ENCODE measurements at regions not wholly inside any gene's neighbourhood (a gene's known extent, or its start where the extent isn't known, plus 50 kb on each side); places are given as distances from the start of the nearest gene placed in this dataset.

DNA sequence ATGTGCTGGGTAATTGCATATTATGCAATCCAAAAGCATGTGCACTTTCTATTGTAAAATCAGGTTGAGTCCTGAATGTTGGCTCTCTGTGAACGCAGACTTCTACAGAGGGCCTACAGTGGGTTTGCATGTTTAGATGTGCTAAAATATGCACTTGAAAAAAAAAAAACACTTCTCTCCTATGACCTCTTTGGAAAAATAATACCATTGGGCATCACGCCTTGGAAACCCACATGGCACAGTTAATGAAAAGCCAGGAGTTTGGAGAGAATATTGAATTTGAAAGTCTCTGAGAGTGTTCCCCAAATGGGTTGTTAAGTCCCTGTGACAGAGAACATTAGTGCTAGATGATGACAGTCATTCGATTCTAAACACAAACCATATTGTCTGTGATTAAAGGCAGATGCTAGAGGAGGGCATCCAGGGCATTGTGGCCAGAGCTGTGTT lies 710.4 kb upstream of the PIK3C3 start:
- no peak for FAIRE-seq
- Histone ChIP-seq H3K27me3 (replicated peaks in 1 of 4; ENCODE audit: control insufficient read depth in 3 of 4, extremely low read depth in 1 of 4, insufficient read depth in 3 of 4, low read length in 3 of 4) (no peaks in the 10 kb centered on the region), H3K14ac (ENCODE audit: insufficient read length) (no peak overlapping the region), H3K4me3 (ENCODE audit: extremely low read depth in 1 of 4, insufficient read depth in 2 of 4, low read depth in 3 of 4, low read length in 4 of 4) (no peak overlapping the region), H3K9me3 (ENCODE audit: insufficient read depth in 2 of 2, low read depth in 1 of 2, low read length in 1 of 2) (no peaks in the 10 kb centered on the region; a peak in 1 of 4 replicates), H3K27ac (ENCODE audit: low read depth, low read length) (no peak overlapping the region), H3K9ac (replicated peaks in 1 of 4; ENCODE audit: extremely low read depth in 1 of 4, low read depth in 3 of 4, low read length in 3 of 4) (no peak overlapping the region), H4K8ac (ENCODE audit: extremely low read depth, insufficient read depth, low read length) (no peak overlapping the region), H3K4me2 (ENCODE audit: insufficient read depth in 1 of 2, low read depth in 2 of 2, low read length in 2 of 2) (no peak overlapping the region), H2AFZ (ENCODE audit: low read length) (no peak overlapping the region), H3K79me2 (ENCODE audit: control insufficient read depth in 1 of 2, insufficient read depth in 2 of 2, low read length in 2 of 2) (no peaks in the 10 kb centered on the region), H3K4me1 (replicated peaks in 1 of 4; ENCODE audit: control insufficient read depth in 3 of 4, insufficient read depth in 4 of 4, low read length in 3 of 4) (no peaks in the 10 kb centered on the region), H3K36me3 (ENCODE audit: control insufficient read depth in 2 of 4, insufficient read depth in 4 of 4, low read length in 3 of 4) (no peaks in the 10 kb centered on the region), H2BK12ac (ENCODE audit: low read depth, low read length) (no peak overlapping the region), H3K23ac (ENCODE audit: insufficient read length) (no peak overlapping the region), H4K20me1 (replicated peaks in 1 of 2; ENCODE audit: control insufficient read depth in 1 of 2, insufficient read depth in 2 of 2, low read length in 2 of 2) (no peaks in the 10 kb centered on the region), H3K79me1 (ENCODE audit: low read depth, low read length) (no peaks in the 10 kb centered on the region), H2BK20ac (ENCODE audit: low read length) (no peak overlapping the region), H4K91ac (replicated peaks; ENCODE audit: insufficient read length, low read length) (no peak overlapping the region), H3K4ac (replicated peaks; ENCODE audit: insufficient read length, low read depth, low read length) (no peak overlapping the region), H4K5ac (ENCODE audit: insufficient read length, low read depth, low read length) (no peak overlapping the region), H3K18ac (ENCODE audit: extremely low read depth, low read length) (no peak overlapping the region), H2AK5ac (ENCODE audit: low read depth, low read length) (no peak overlapping the region), H3K56ac (replicated peaks; ENCODE audit: insufficient read length, low read depth, low read length) (no peak overlapping the region), H2BK15ac (ENCODE audit: low read length) (no peak overlapping the region), H3K23me2 (ENCODE audit: low read depth, low read length) (no peaks in the 10 kb centered on the region), H2BK120ac (replicated peaks; ENCODE audit: low read depth, low read length) (no peak overlapping the region), H2BK5ac (ENCODE audit: low read depth, low read length) (no peak overlapping the region)
- ChIA-PET POLR2A (ENCODE audit: partially characterized antibody) (no interaction called here), CTCF (ENCODE audit: partially characterized antibody) (no interaction called here)
- WGBS, 2 experiments (ENCODE audit: extremely low coverage in 1 of 2, insufficient coverage in 1 of 2, insufficient read length in 1 of 2, insufficient replicate concordance in 2 of 2, low coverage in 1 of 2, low lambda C conversion rate in 2 of 2, missing lambda C conversion rate in 1 of 2): 90% methylated on average over 3 of the region's 3 CpGs; no CpG with 5 or more reads in 1 of the 2 experiments
- DNase-seq (ENCODE audit: low read depth in 1 of 2, low spot score in 2 of 2): no peak
- TF ChIP-seq EZH2 (IDR thresholded peaks at IDR 0.05; ENCODE audit: low read depth, low read length, severe bottlenecking): no peak
- no peak for TF ChIP-seq HDAC2 (IDR thresholded peaks at IDR 0.05; ENCODE audit: borderline replicate concordance in 1 of 2, low read depth in 2 of 2, low read length in 2 of 2)
- TF ChIP-seq NRF1 (IDR thresholded peaks at IDR 0.05; ENCODE audit: low read depth, low read length): no peak
- no peak for TF ChIP-seq PHF8 (conservative IDR thresholded peaks at IDR 0.05; ENCODE audit: low read depth, low read length)
- no peak for TF ChIP-seq KDM5A (IDR thresholded peaks at IDR 0.05; ENCODE audit: low read length)
- no peak for TF ChIP-seq SP2 (IDR thresholded peaks at IDR 0.05; ENCODE audit: low read length)
- no peak for TF ChIP-seq ZNF274 (IDR thresholded peaks at IDR 0.05; ENCODE audit: borderline replicate concordance, extremely low read depth, low read length)
- no peak for TF ChIP-seq GABPA (IDR thresholded peaks at IDR 0.05; ENCODE audit: borderline replicate concordance, insufficient read depth, low read length)
- no peak for TF ChIP-seq GTF2F1 (IDR thresholded peaks at IDR 0.05; ENCODE audit: borderline replicate concordance, low read depth, low read length)
- no peak for TF ChIP-seq BCL11A (IDR thresholded peaks at IDR 0.05; ENCODE audit: low read depth in 2 of 2, low read length in 2 of 2)
- TF ChIP-seq CBX5 (IDR thresholded peaks at IDR 0.05; ENCODE audit: low read depth, low read length): no peak
- no peak for TF ChIP-seq CTBP2 (IDR thresholded peaks at IDR 0.05; ENCODE audit: borderline replicate concordance, insufficient read depth, insufficient read length, low read length)
- no peak for TF ChIP-seq POU5F1 (IDR thresholded peaks at IDR 0.05; ENCODE audit: low read depth, low read length)
- TF ChIP-seq ATF3 (IDR thresholded peaks at IDR 0.05; ENCODE audit: insufficient read depth, low read depth, low read length): no peak

Data from H1 (cell line).